Activated T-cell treated with anti-CD3 and anti-CD28 coated beads, Interleukin-2, amount 50 U/mL, for 4 hours (primary cell): ENCODE measurements at regions not wholly inside any gene's neighbourhood (a gene's known extent, or its start where the extent isn't known, plus 50 kb on each side); places are given as distances from the start of the nearest gene placed in this dataset.

Source experiments
- ATAC-seq, 2 donors: fragments of 200-7000 bp; cut with Tn5 transposase; one replicate each; pipeline ENCODE4 v1.10.0; 2021
- DNase-seq: peaks from one replicate; pipeline ENCODE4 v3.0.0-alpha.2; 2020
- H3K27me3 Mint-ChIP-seq: one replicate; pipeline ENCODE4 v1.8.0; 2021; ENCODE audit warnings: low read depth, mixed read lengths
- H3K36me3 Mint-ChIP-seq: one replicate; pipeline ENCODE4 v1.8.0; 2022; ENCODE audit warnings: mixed read lengths; ENCODE audit not compliant: insufficient read depth
- H3K4me1 Mint-ChIP-seq: one replicate; pipeline ENCODE4 v1.8.0; 2021; ENCODE audit warnings: low read depth, mixed read lengths
- H3K4me3 Mint-ChIP-seq: one replicate; pipeline ENCODE4 v1.8.0; 2021; ENCODE audit warnings: mild to moderate bottlenecking, moderate library complexity, mixed read lengths
- H3K9me3 Mint-ChIP-seq: one replicate; pipeline ENCODE4 v1.8.0; 2021; ENCODE audit warnings: mixed read lengths

DNA sequence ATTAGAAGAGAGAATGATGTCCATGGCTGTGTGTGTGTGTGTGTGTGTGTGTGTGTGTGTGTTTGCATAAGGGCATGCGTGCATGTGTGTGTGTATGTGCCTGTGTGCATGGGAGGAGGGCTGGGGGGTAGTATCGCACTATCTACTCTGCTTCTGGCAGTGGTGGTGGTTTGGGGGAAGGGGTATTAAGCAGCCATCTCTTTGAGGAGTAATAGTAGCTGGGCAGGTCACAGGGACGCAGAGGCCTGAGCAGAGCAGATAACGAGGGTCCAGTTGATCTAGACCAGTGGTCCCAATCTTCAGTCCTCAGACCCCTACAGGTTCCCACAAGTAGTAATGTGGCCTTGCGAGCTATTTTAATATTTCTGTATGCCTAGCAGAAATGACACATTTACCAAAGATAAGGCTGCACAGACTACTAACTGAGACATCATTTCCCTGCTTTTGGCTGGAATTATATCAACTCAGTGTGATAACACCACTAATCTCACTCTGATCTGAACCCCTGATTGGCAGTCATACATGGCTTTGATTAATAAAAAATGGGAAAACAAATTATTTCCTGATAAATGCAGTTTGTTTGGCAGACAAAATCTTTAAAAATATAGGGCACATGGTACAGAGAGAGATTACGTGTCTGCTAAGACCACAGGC is 354.3 kb downstream of the BUD13 start:
- H3K4me1 Mint-ChIP-seq: no peaks in the 10 kb centered on the region

DNA sequence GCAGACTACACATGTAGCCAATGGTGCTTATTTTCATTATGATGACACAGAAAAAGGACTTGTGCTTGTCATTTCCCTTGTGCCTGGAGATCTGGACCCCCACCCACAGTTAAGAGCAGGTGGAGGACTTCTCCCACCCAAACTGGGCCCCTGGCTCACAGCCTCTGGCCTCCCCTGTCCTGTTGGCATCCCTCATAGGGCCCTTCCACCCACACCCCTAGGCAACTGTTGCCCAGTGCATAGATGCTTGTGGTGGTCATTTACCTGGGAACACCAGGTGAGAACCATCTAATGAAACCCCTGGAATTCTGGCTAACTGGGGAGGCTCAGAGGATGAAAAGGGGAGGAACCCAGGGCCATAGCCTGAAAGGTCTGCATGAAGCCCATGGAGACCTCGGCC is 355.9 kb downstream of the BUD13 start:
- H3K9me3 Mint-ChIP-seq: no peaks in the 10 kb centered on the region
- ATAC-seq (no peak), DNase-seq (no peak)
- peaks cover 11% of the 10 kb centered on the region for H3K27me3 Mint-ChIP-seq
- no peaks in the 10 kb centered on the region for H3K4me1 Mint-ChIP-seq
- H3K4me3 Mint-ChIP-seq: no peak overlapping the region
- H3K36me3 Mint-ChIP-seq: no peaks in the 10 kb centered on the region

More for the DNA sequence above, 354.3 kb downstream of the BUD13 start:
- Mint-ChIP-seq H3K9me3 (no peaks in the 10 kb centered on the region), H3K36me3 (no peaks in the 10 kb centered on the region), H3K4me3 (no peak overlapping the region), H3K27me3 (peaks cover 9% of the 10 kb centered on the region)
- no peak for DNase-seq
- ATAC-seq: no peak

DNA sequence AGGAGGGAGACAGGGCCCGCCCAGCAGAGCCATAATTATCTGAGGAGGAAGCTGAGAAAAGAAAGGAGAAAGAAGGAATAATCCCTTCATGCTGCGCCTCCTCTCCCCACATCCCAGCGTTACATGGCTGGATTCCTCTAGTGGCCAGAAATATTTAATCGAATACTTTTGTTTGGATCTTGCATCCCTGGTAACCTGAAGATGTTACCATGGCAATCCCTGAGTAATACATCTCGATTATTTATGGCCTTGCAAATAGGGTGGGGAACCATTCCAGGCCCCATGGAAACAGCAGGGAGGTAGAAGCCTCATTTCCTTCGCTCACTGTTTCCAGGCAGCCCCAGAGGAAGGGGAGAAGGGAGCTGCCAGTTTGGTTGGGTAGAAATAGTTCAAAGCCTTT is 357.7 kb downstream of the BUD13 start:
- no peaks in the 10 kb centered on the region for H3K4me1 Mint-ChIP-seq

GRCh38 chr11:116414357-116414880 is 358.4 kb downstream of the BUD13 start:
- DNase-seq (no peak), ATAC-seq (no peak)
- Mint-ChIP-seq H3K27me3 (peaks cover 8% of the 10 kb centered on the region), H3K9me3 (no peaks in the 10 kb centered on the region), H3K36me3 (no peaks in the 10 kb centered on the region), H3K4me3 (no peak overlapping the region), H3K4me1 (no peaks in the 10 kb centered on the region)

More for the DNA sequence above, 357.7 kb downstream of the BUD13 start:
- H3K9me3 Mint-ChIP-seq: no peaks in the 10 kb centered on the region
- DNase-seq: no peak
- H3K27me3 Mint-ChIP-seq: peaks cover 11% of the 10 kb centered on the region
- no peak overlapping the region for H3K4me3 Mint-ChIP-seq
- H3K36me3 Mint-ChIP-seq: no peaks in the 10 kb centered on the region
- ATAC-seq: no peak

GRCh38 chr11:116413301-116414242 is 359.2 kb downstream of the BUD13 start:
- Mint-ChIP-seq H3K4me1 (no peaks in the 10 kb centered on the region), H3K36me3 (no peaks in the 10 kb centered on the region), H3K4me3 (no peak overlapping the region), H3K9me3 (no peaks in the 10 kb centered on the region), H3K27me3 (peaks cover 8% of the 10 kb centered on the region)
- DNase-seq: no peak
- ATAC-seq: no peak

DNA sequence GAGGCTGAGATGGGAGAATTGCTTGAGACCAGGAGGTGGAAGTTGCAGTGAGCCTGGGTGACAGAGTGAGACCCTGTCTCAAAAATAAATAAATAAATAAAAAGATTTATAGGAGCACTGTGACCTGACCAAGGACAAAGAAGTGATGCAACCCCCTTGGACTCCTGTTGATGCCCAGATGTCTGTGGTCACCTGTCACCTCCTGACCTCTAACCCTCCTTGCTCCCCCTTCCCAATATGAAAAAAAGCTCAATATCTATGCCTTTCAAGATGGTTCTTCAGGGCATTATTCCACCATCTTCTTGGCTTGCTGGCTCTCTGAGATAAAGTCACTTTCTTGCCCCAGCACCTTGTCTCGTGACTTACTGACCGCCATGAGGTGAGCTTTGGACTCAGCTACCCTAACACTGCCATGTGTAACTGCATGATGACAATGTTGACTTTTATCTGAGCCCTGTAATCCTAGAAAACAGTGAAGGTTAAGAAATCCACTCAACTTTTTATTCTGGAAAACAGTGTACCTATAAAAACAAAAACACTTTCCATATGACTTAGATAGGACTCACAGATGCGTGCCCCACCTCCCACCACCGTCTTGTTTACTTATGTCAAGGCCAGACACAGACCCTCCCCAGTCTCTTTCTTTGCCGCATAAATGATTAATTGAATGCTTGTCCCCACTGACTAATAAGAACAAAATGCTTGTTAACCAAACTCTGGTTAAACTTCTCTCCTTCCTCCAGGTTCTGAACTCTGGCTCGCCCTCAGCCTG is 360.5 kb downstream of the BUD13 start:
- Mint-ChIP-seq H3K36me3 (no peaks in the 10 kb centered on the region), H3K4me1 (no peaks in the 10 kb centered on the region), H3K9me3 (no peaks in the 10 kb centered on the region), H3K4me3 (no peak overlapping the region), H3K27me3 (peaks cover 8% of the 10 kb centered on the region)
- ATAC-seq: no peak
- DNase-seq: no peak

DNA sequence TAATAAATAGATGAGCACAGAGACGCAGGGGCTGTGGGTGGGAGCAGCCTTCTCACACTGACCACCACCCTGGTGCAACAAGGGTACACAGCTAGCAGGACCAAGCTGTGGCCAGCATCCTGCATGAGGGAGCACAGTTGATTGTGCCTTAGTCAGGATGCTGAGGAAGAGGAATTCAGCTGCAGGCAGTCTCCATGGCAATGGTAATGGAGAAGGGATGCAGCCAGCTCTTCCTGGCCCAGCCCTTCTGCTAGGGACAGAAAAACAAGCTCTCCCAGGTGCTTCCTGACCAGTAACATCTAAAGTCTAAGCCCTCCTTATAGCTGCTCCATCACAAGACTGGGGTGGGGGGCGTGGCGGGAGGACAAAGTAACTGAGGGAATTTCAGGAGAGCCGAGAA is 363.5 kb downstream of the BUD13 start:
- no peaks in the 10 kb centered on the region for H3K36me3 Mint-ChIP-seq
- peaks cover 2% of the 10 kb centered on the region for H3K27me3 Mint-ChIP-seq
- no peak overlapping the region for H3K4me3 Mint-ChIP-seq
- H3K4me1 Mint-ChIP-seq: no peaks in the 10 kb centered on the region
- no peaks in the 10 kb centered on the region for H3K9me3 Mint-ChIP-seq
- ATAC-seq: no peak
- DNase-seq: no peak

DNA sequence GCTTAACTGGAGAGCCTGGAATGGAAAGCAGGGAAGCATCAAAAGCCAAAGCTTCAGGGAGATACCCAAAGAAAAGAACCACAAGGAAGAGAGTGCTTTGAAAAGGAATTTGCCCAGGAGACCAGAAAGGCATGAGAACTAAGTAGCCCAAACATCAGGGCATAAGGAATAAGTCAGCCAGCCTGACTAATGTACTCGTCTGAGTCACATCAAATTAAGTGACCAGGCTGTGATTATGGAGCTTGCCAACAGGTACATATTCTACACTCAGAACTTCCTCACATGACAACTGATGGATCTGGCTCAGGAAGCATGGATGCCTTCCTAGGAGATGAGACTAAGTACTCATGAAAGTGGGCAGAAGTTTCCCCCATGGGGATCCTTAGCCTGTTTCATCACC is 366.7 kb downstream of the BUD13 start:
- Mint-ChIP-seq H3K4me3 (no peak overlapping the region), H3K4me1 (no peaks in the 10 kb centered on the region), H3K27me3 (no peaks in the 10 kb centered on the region), H3K36me3 (no peaks in the 10 kb centered on the region), H3K9me3 (no peaks in the 10 kb centered on the region)
- ATAC-seq (no peak), DNase-seq (no peak)

DNA sequence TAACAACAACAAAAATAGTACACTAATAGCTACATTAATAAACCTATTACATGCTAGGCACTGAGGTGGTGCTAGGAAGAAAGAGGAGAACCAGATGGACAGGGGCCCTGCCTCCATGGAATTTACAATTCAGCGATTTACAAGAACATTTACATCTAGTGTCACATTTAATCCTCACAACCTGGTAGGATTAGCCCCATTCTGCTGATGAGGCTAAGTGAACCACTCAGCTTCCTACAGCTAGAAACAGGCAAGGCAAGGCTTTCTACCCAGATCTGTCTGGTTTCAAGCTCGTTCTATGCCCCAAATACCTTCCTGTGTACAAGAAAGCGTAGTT is 368.4 kb downstream of the BUD13 start:
- ATAC-seq (no peak), DNase-seq (no peak)
- Mint-ChIP-seq H3K36me3 (no peaks in the 10 kb centered on the region), H3K27me3 (no peaks in the 10 kb centered on the region), H3K4me3 (no peak overlapping the region), H3K4me1 (no peaks in the 10 kb centered on the region), H3K9me3 (no peaks in the 10 kb centered on the region)

GRCh38 chr11:116403794-116404461 is 368.9 kb downstream of the BUD13 start:
- no peak for ATAC-seq
- no peaks in the 10 kb centered on the region for H3K36me3 Mint-ChIP-seq
- no peaks in the 10 kb centered on the region for H3K4me1 Mint-ChIP-seq
- H3K9me3 Mint-ChIP-seq: no peaks in the 10 kb centered on the region
- DNase-seq: no peak
- no peaks in the 10 kb centered on the region for H3K27me3 Mint-ChIP-seq
- H3K4me3 Mint-ChIP-seq: no peak overlapping the region

DNA sequence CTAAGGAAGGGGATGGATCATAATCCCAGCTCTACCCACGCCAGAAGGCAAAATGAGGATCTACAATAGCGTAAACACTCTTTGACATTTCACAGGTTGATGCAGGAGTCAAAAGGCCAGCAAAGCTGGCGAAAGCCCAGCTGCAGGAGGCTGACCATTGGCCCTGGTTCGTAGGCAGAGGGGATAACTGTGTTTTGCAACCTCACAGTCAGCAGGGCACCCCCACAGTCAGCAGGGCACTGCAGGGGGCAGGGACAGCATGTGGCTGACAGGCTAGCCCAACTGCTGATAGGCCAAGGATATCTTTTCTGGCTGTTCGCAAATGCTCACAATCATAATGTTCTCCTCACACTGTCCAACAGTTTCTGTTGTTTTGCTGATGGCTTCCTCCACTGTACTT is 372.7 kb downstream of the BUD13 start:
- no peaks in the 10 kb centered on the region for H3K36me3 Mint-ChIP-seq
- no peaks in the 10 kb centered on the region for H3K4me1 Mint-ChIP-seq
- ATAC-seq: no peak
- H3K27me3 Mint-ChIP-seq: no peaks in the 10 kb centered on the region
- DNase-seq: no peak
- no peak overlapping the region for H3K4me3 Mint-ChIP-seq
- no peaks in the 10 kb centered on the region for H3K9me3 Mint-ChIP-seq

- Mint-ChIP-seq H3K9me3 (no peaks in the 10 kb centered on the region), H3K36me3 (no peaks in the 10 kb centered on the region), H3K27me3 (no peaks in the 10 kb centered on the region), H3K4me1 (no peaks in the 10 kb centered on the region), H3K4me3 (no peak overlapping the region)
- ATAC-seq (no peak), DNase-seq (no peak)
Measured at GRCh38 chr11:116397602-116398084, 375.1 kb downstream of the BUD13 start.

- DNase-seq: no peak
- H3K36me3 Mint-ChIP-seq: no peaks in the 10 kb centered on the region
- H3K4me1 Mint-ChIP-seq: no peaks in the 10 kb centered on the region
- H3K9me3 Mint-ChIP-seq: no peaks in the 10 kb centered on the region
- H3K27me3 Mint-ChIP-seq: no peaks in the 10 kb centered on the region
- no peak overlapping the region for H3K4me3 Mint-ChIP-seq
- ATAC-seq: no peak
Measured at GRCh38 chr11:116396331-116396730, 376.5 kb downstream of the BUD13 start.

DNA sequence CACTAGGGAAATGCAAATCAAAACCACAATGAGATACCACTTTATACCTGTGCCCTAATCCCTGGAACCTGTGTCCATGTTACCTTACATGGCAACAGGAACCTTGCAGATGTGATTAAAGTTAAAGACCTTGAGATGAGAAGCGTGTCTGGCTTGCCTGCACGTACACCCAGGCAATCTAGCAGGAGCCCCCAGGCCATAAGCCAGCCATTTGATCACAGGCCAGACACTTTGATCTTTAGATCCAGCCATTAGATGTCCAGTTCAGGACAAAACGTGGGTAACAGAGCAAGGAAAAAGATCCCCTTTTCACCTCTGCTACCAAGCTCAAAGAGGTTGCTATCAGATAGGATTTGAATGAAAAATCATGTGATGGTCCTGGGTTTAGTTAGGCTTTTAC is 378.8 kb downstream of the BUD13 start:
- DNase-seq (no peak), ATAC-seq (no peak)
- Mint-ChIP-seq H3K9me3 (no peaks in the 10 kb centered on the region), H3K36me3 (no peaks in the 10 kb centered on the region), H3K27me3 (no peaks in the 10 kb centered on the region), H3K4me1 (no peaks in the 10 kb centered on the region), H3K4me3 (no peak overlapping the region)
